NCI-H2081 (cell line): ENCODE measurements at regions not wholly inside any gene's neighbourhood (a gene's known extent, or its start where the extent isn't known, plus 50 kb on each side); places are given as distances from the start of the nearest gene placed in this dataset.
"Not testable (repeated sequence)": the region's sequence is repeated elsewhere in the genome, so short reads cannot be mapped to it uniquely, and the experiment has no call there.

Source experiments
- DNase-seq, 2 experiments: peaks; one replicate each; lab custom pipeline; 2025; lab: John Stamatoyannopoulos, UW

DNA sequence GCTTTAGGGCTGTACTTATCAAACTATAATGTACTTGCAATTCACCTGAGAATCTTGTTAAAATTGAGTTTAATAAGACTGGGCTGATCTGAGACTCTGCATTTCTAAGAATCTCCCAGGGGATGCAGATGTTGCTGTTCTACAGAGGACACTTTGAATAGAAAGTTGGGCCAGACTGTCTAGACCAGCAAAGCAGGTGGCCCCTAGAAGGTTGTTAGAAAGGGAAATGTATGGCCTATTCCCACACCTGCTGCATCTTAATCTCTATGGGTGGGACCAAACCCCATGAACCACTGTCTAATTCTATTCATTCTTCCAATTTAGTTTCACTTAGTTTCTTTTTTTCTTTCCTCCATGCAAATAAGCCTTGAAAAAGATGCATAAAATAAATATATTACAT is 413.2 kb upstream of the TECRL start:
- no peak for DNase-seq

DNA sequence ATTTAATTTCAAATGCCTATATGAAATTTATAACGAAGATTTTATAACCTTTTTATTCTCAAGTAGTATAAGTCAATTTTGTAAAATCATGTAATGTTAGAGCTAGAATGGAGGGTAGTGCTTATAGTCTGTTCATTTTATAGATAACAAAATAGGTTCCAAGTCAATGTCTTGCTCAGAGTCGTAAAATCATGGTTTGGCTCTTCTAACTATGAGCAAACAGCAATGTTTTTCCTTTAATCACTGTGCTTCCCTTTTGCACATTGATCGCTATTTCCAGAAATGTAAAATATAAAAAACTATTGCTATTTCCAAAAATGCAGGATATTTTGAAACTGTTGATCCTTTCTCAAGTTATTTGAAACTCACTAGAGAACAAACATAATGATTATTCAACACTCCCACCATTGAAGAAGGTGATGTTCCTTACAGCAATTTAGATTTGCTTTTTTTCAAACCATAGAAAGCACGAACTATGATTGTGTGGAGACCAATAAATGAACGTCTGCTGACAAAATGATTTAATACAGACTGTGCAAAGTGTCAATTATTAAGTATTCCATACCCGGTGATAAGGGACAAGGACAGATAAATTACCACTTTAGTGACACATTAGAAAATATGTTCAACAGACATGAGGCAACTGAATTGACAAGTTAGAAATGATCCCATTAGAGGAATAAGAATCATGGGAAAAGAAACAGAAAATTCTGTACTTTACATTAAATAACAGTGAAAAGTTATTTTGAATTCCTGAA is 412.1 kb upstream of the TECRL start:
- DNase-seq = no peak

DNA sequence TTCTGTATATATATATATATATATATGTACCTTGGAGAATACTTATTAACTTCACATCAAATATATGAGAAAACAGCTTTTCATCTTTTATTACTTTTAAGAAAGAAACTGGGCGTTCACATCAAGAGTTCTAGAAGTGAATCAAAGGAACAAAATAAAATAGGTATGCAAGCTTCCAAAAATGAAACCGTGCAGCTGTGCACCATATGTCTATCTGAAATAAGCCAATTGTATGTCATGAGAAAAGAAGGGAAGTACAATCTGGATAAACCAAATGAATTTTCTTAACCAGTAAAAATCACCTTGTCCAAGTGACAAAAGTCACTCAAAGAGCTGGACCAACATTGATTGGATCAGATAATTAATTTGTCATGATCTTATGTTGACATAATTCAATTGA is 405.4 kb upstream of the TECRL start:
- DNase-seq = no peak

DNA sequence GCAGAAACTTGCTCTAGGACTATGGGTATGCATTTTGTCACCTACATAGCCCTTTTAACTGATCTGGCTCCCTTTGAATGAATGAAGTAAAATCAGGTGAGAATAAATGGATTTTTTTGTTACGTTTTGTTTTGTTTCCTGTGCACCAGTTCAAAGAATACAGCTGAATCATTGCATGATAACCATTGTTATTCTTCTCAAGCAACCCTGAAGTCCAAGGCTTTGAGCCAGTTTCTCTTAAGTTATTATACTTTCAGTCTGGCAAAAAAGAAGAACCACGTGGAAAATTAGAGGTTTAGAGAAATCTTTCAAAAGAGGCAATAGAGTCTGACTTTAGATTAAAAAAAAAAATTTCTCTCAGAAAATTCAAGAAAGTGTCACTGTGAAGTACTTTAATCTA is 398.6 kb upstream of the TECRL start:
- no peak for DNase-seq

DNA sequence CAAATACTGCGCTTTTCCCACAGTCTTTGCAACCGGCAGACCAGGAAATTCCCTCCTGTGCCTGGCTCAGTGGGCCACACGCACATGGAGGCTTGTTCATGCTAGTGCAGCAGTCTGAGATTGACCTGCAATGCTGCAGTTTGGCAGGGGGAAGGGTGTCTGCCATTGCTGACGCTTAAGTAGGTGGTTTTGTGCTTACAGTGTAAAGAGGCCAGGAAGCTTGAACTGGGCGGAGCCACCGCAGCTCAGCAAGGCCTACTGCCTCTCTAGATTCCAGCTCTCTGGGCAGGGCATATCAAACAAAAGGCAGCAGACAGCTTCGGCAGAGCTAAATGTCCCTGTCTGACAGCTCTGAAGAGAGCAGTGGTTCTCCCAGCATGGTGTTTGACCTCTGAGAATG is 390.5 kb upstream of the TECRL start:
- DNase-seq = no peak

DNA sequence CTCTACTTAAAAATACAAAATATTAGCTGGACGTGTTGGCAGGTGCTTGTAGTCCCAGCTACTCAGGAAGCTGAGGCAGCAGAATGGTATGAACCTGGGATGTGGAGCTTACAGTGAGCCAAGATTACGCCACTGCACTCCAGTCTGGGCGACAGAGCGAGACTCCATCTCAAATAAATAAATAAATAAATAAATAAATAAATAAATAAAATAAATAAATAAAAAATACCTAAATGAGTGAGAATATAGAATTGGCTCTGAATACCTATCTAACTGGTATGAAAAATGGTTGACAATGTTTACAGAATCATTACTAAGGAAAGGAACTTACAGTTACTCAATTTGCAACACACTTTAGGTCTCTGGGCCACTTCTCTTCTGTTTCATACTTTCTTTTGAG is 389.6 kb upstream of the TECRL start:
- not testable (repeated sequence) for DNase-seq

DNA sequence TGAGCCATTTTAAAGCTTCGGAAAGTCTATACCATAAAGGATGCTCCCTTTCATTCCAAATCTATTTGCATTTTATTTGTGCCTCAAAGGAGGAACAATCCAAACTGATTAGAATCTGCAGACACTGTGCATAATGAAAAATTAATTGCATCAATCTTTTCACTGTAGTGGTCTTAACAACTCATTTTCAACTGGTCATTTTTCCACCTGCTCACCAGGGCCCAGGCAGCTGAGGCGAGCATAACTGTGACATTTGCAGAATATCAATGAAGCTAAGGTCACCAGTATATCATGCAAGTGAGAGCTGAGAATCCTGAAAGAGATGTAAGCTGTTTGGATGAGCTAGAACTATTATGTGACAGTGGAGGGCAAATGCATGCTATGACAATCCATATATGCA is 387.3 kb upstream of the TECRL start:
- no peak for DNase-seq

DNA sequence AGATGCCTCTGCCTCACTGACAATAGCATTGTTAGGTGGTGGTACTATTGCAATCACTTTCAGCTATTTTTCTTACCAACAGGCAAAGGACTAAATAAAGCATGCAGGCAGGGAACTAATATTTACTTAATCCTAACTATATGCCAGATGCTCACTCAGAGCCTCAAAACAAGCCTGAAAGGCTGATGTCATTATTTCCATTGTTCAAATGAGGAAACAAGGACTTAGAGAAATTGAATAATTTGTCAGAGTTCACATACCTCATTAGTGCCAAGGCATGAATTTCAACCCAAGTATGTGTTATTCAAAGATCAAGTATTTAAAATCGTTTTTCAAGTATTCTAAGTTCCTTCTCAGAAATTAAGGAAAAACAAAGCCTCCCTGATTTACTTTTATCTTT is 374.9 kb upstream of the TECRL start:
- DNase-seq = peak; percentile 13 to 31

DNA sequence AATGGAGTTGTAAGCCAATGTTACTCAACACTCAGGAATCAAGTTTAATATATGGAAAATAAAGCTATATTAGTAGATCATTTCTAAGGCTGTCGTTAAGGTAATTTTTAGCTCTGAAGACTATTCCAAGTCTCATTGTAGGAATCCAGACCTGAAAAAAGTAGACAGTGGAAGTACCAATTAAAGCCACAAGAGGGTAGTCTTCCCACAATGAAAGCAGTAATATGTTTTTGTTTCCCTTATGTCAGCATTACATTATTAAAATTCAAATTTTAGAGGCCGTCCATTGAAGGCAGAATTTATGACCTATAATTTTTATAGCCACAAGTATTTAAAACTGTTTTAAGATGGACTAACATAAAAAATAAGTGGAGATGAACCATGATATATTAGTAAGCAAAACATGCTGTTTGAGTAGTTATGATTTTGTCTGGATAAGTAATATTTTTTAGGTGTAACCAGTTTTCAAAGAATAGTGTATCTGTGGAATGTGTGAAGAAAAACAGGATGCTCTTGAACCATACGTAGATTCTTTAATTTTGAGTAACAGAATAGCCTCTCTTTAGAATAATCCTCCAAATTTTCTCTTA is 372.6 kb upstream of the TECRL start:
- peak; percentile 1 to 30 for DNase-seq

DNA sequence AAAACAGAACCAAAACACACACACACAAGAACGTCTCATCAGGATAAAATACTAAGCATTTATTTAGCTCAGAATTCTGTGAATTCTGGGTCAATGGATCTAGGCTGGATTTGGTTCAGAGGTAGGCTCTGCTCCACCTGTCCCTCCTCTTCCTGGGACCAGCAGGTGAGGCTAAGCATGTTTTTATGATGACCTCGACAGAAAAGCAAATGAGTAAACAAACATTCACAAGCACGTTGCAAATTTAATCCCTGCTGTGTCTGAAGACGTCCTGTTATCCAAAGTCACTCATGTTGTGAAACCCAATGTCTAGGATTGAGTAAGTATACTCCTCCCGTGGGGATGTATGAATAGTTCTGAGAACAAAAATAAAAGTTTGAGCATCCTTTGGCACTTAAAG is 371.4 kb upstream of the TECRL start:
- DNase-seq = no peak

DNA sequence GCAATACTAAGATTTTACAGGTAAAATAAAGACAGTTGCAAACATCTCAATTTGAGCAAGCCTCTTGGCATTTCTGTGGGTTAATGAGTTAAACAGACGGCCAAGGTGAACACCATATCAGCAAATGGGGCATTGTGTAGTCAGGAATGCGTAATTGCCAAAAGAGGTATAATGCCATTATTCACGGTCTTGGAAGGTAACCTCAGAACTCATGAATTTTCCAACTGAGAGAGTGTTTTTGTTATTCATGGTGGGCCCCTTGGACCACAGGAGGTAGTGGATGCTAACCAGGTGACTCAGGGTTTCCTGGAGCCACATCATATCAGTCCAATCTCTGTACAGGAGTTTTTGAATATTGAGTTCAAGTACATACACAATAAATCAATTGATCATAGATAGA is 368.0 kb upstream of the TECRL start:
- DNase-seq = no peak

DNA sequence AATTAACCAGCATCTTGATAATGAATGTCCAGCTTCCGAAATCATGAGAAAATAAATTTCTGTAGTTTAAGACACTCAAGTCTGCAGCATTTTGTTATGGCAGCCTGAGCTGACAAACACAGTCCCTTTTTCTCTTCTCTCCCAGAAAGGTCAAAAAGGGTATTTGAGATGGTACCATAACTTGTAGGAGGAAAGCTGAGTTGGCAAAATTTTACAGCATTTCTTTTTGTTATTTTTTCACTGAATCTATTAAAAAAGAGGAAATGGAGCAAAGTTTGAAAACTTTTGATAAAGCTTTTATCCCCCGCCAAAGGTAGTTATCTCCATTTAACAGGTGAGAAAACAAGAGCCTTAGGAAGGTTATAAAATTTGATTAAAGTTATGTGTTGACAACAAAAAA is 367.6 kb upstream of the TECRL start:
- no peak for DNase-seq

DNA sequence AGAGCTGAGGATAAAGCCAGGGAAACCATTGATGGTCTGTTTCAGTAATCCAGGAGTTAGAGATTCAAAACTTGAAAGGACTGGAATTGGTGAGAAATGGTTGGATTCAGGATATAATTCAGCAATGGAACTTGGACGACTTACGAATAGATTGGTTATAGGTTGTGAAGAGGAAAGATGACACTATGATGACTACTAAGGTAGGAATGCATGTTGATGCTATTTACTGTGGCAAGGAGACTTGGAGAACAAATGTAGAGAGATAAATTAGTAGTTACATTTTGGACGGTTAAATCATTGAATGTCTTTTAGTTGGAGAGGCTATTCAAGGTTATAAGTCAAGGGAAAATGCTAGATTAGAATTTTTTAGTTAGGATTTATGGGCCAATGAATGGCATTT is 365.4 kb upstream of the TECRL start:
- no peak for DNase-seq

DNA sequence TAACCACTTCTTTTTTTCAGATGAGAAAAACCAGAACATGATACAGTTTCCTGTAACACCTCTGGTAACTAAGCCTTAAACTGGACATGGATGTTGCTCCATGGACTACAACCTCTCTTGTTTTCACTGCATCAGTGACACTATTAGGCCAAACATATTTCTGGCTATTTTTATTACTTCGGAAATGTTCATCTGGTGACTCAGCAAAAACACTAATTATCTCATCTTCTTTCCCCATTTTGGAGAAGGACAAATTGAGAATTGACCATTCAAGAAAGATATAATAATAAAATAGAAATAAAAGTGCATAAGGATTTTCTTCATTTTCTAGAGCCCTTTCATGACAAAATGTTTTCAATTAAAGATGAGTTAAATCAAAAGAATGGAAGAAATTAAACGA is 361.9 kb upstream of the TECRL start:
- no peak for DNase-seq

DNA sequence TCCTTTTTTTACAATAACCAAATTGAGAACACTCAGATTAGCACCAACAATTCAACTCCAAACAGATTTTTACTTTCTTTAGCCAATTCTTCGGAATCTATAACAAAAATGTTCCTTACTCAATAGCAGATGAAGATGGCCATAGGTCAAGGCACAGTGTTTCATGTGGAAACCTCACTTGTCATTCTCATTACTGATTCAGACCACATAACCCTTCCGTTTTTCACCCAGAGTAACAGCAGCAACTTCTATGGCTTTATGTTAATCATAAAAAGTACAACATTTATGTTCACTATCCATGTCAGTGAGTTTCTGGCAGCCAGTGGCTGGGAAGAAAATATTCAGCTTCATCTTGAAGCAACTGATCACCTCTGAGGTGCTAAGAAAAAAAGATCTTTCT is 358.3 kb upstream of the TECRL start:
- no peak for DNase-seq

DNA sequence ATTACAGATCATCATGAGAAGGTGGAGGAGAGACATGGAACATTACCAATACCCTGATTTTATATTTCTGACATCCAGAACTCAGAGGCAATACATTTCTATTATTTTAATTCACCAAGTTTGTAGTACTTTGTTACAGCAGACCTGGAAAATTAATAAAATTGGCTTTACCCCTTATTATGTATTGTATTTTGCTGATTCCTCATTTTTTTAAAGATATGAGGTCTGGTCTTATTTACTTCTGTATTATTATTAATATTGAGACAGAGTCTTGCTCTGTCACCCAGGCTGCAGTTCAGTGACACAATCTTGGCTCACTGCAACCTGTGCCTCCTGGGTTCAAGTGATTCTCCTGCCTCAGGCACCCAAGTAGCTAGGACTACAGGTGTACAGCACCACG is 357.3 kb upstream of the TECRL start:
- DNase-seq = no peak

DNA sequence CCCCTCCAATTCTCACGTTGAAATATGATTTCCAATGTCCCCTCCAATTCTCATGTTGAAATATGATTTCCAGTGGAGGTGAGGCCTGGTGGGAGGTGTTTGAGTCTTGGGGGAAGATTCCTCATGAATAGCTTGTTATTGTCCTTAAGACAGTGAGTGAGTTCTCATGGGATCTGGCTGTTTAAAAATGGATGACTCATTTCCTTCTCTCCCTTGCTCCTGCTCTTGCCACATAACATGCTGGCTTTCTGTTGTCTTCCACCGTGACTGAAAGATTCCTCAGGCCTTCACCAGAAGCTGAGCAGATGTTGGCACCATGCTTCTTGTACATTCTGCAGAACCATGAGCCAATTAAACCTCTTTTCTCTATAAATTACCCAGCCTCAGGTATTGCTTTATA is 346.8 kb upstream of the TECRL start:
- no peak for DNase-seq

DNA sequence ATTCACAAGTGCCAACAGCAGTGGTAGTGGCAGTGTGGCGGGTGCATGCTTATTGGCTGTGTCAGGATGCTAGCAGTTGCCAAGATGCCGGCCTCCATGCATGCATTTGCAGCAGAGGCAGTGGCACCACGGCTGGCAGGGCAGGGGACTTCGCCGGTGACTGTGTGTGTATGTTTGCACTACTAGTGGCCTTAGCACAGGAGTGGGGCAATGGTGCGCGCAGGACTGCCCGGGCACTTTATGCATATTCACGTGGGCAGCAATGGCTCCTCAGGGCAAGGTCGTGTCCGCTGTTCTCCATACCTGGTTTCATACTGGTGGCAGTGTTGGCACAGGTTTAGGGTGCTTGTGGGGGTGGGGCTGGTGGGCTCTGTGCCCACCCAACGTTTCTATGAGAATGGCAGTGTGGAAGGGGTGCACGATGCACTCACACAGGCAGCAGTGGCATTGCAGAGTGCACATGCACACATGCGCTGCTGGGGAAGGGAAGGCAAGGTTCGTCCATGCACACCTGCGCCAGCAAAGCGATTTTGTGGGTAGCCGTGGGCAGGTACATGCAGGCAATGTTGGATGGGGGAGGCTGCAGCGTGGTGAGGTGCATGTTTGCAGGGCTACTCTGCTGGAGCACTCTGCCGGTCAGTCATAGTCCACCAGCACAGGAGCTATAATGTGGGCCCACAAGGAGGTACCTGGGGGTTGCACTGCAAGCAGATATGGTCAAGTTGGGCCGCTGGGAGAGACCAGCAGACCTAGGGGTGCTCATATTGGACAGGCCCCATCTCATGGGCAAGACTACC is 338.9 kb upstream of the TECRL start:
- DNase-seq = no peak

DNA sequence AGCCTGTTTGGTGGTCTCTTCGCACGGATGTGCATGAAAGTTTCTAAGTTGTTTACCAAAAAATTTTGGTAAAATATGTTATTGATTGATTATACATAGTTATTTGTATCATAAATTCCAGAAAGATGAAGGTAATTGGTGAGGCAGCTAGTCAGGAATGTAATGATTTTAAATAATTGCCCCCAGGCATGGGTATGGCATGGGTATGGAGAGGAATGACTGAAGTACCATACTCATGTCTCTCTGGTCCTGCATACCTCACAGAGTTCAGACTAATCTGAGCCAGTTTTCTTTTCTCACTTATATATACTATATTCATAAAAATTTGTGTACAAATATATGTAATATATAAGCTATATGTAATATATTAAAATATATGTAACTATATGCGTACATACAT is 329.0 kb upstream of the TECRL start:
- no peak for DNase-seq

DNA sequence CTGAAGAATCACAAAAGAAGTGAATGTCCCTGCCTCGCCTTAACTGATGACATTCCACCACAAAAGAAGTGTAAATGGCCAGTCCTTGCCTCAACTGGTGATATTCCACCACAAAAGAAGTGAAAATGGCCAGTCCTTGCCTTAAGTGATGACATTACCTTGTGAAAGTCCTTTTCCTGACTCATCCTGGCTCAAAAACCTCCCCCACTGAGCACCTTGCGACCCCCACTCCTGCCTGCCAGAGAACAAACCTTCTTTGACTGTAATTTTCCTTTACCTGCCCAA is 328.5 kb upstream of the TECRL start:
- not testable (repeated sequence) for DNase-seq

DNA sequence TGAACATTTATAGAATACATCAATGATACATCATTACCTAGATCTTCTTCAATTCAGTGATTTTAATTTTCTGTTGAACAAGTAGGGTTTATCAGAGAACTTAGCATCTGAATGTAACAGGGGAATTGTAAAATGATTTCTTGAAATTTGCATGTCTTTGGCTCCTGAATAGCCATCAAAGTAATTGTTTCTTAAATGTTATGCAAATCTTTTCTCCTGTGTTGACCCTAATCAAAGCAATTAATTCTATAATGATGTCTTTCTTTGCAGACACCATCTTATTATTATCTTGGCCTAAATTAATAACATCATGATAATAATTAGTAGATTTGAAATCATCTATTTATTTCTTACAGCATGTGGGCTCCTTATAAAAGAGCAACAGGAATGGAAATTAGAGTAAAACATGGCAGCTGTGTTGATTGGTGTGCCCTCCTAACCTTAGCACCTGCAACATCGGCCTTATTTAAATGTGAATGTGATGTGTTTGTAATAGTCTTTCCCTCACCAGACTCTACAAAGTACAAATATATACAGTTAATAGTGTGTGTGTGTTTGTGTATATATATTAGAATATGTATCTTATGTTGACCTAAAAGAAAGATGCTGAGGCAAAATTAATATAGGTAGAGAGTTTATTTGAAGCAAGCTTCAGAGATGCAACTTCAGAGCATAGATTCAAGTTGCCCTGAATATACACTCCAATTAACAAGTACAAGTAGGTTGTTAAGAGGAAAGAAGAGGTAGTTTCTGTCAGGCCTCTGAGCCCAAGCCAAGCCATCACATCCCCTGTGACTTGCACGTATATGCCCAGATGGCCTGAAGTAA is 328.0 kb upstream of the TECRL start:
- no peak for DNase-seq

DNA sequence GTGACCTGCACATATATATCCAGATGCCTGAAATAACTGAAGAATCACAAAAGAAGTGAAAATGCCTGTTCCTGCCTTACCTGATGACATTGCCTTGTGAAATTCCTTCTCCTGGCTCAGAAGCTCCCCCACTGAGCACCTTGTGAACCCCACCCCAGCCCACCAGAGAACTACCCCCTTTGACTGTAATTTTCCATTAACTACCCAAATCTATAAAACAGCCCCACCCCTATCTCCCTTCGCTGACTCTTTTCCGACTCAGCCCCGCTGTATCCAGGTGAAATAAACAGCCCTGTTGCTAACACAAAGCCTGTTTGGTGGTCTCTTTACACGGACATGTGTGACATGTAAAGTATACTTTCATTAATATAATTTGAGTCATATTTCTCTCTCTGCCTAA is 320.3 kb upstream of the TECRL start:
- no peak for DNase-seq

DNA sequence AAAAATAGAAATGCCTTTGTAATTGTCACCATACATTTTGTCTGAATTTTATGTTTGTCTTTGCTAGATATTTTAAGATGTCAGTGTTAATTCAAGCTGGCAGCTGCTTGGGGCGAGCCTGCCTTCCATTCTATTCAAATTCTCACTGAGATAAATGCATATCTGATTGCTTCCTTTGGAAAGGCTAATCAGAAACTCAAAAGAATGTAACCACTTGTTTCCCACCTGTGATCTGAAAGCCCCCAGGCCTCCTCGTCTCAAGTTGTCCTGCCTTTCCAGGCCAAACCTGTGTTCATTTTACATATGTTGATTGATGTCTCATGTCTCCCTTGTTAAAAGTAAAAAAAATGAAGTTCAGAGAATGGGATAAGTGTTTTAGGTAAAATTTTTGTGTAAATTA is 318.7 kb upstream of the TECRL start:
- no peak for DNase-seq
